GM21515 (cell line): ENCODE measurements at regions not wholly inside any gene's neighbourhood (a gene's known extent, or its start where the extent isn't known, plus 50 kb on each side); places are given as distances from the start of the nearest gene placed in this dataset.
"Not testable (repeated sequence)": the region's sequence is repeated elsewhere in the genome, so short reads cannot be mapped to it uniquely, and the experiment has no call there.

Experiments
- ATAC-seq: cut with Tn5 transposase; IDR thresholded peaks from one replicate; pipeline ENCODE4 v1.9.1; 2021; ENCODE audit not compliant: unreplicated experiment

DNA sequence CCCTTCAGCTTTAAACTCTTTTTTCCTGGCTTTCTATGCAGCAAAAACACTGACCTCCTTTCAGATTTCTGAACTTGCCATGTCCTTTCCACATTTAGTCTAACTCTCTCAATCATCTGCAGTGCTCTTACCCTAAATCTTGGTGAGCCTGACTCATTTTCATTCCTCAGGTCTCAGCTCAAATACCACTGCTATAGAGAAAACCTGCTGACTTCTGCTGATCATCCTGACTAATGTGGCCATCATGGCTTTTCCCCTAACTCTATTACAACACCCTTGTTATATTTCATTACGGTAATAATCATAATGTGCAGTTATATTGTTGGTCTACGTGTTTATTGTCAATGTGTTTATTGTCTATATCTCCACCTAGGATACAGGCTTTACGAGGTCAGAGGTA lies 207.3 kb upstream of the OR4E1 start:
- no peak for ATAC-seq

GRCh38 chr14:21875791-21876190 lies 202.2 kb upstream of the OR4E1 start:
- ATAC-seq: no peak

DNA sequence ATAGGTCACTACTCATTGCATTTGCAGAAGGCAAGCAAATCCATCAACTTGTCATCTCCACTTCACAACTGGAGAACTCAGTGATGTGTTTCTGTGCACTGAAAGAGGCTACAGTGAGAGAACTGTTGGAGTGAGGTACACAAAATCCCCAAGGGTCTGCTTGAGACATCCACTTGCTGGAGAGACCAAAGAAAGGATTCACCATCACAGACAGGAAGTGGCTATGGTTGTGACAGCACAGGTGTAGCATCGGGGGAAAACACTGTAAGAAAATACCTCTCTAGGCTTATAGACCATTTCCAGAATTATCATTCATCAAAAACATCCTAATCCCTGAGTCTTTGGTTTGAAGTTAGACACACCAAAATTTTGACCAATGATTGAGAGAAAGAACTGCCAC lies 201.3 kb upstream of the OR4E1 start:
- ATAC-seq: no peak

DNA sequence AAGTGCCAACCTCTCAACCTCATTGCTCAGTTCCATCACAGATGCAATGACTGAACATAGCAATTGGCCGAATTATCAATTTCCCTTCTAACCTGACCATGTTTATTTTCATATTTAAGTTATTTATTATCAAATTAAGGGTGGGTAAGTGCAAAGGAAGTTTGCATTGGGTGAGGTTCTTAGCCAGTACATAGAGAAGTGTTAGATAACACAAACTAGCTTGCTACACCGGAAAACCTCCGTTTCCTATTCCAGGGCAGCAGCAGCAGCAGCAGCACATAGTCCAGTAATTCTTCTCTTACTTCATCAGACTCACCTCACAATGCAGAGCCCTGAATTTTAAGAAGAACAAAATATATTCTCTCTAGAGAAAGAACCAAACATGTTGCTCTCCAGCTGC lies 200.5 kb upstream of the OR4E1 start:
- no peak for ATAC-seq

DNA sequence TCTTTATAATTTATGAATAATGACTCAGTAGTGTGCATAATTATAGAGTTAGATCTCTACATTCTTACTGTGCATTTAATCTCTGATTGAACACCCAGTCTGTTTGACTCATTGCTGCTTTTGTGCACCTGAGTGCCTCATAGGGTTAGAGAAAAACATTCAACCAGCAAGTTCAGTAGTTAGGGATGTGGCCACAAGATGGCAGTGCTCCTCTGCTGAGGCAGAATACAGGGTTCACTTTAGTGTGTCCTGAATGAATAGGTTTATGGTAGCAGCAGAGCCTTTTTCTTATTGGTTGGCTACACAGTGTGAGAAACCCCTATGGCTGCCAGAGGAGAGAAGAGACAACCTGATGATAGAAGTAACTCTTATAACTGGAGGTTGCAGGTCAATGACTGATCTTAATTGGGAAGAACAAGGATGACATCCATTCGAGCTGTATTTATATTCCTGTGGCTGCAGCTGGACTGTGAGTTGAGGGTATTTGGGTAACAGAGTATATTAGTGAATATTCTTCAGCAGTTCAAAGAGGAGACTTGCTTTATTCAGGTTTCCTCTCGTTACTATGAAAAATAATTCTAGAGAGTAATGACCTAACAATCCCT lies 194.9 kb upstream of the OR4E1 start:
- no peak for ATAC-seq

DNA sequence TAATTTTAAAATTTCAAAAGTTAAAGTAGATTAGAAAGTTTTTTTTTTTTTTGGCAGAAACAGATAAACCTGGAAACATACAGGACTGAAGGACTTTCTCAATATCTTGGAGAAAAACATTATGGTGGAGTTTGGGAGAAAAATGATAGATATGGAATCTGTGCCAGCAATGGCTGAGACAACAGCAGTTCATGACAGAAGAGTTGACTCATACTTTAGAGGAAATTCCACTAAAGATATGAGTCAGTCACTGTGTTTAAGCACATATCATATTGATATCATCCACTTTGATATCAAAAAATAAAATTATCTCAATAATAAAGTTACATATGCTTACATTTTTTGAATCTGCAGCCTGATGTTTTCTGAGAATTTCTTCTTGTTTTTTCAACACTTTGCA lies 193.9 kb upstream of the OR4E1 start:
- ATAC-seq: no peak

- no peak for ATAC-seq
Observed at GRCh38 chr14:21866479-21866878, 192.9 kb upstream of the OR4E1 start.

GRCh38 chr14:21863289-21863688 lies 189.7 kb upstream of the OR4E1 start:
- no peak for ATAC-seq

GRCh38 chr14:21861153-21861552 lies 187.5 kb upstream of the OR4E1 start:
- no peak for ATAC-seq

DNA sequence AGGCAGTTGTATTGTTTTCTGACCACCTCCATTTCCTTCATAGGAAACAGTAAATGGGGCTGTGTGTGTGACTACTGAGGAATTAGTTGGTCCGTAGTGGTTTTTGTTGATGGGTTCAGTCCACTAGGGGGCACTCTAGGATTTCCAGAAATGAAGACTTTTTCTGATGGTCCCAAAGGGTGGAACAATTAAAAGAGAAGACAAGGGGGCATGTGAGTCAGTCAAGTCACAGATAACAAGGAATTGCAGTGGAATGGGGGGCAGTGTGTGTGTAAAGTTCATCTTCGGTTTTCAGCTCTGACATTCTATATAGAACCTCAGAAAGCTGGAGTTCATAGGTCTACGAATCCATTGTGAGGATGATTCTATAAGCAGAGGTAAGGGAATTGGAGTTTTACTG lies 186.6 kb upstream of the OR4E1 start:
- no peak for ATAC-seq

GRCh38 chr14:21852775-21853174 lies 179.2 kb upstream of the OR4E1 start:
- ATAC-seq: no peak

GRCh38 chr14:21852061-21852664 lies 178.5 kb upstream of the OR4E1 start:
- peak; percentile 74 for ATAC-seq

- ATAC-seq: not testable (repeated sequence)
Observed at GRCh38 chr14:21846902-21847301, 173.3 kb upstream of the OR4E1 start.

DNA sequence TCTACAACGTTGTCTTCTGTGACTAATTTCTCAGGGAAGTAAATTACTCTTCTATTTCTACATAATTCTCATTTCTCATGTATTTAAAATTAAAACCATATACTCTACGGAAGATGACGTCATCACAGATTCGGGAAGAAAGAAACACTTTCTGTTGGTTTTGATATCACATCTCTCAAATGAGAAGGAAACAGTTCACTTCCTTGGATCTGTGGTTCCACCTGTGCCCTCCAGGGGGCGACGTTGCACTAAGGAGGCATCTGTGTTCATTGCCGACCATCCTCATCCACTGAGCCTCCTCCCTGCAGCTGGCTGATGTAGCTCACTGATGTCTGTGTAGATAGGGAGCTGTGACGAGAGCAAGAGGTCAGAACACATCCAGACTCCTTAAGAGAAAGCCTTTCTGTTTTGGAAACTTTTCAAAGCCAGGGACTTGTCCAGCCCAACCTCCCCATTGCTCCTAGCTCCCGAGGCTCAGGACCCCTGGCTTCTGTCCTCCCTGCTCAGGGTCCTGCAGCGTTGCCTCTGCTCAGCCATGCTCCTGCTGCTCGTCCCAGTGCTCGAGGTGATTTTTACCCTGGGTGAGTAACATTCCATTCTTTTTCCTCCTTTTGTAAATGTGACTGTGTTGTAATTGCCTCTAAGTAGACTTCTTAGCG lies 172.7 kb upstream of the OR4E1 start:
- ATAC-seq: no peak

DNA sequence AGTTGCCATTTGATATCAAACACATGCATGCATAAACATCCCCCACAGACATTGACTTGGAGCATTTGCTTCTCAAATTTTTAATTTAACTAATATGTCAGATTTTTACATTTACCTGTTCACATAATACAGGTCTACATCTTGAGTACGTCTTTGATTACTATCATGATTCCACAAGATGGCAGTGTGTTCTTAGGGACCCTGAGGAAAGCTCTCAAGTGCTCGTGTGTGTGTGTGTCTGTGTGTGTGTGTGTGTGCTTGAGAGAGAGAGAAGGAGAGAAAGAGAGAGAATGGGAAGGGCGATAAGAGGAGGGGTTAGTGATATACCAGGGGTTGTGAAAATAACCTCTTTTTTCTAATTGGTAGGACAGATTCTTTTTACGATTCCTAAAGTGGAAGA lies 167.1 kb upstream of the OR4E1 start:
- ATAC-seq: no peak

DNA sequence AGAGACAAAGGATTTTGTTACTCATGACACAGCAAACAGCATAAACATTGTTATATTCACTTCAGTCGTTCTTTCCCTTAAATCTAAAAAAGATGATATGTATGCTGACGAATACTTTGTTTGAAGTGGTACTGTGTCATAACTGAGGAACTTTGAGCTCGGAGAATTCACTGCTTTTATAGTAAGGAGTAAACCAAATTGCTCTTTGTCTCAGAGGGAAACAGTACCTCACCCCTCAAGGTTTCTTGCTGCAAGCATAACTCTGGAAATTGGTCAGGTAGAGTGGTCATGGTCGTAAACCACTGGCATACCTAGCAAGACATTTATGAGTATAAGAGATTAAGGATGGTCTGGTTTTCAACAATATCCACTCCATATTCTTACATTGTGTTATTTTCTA lies 160.2 kb upstream of the OR4E1 start:
- no peak for ATAC-seq

GRCh38 chr14:21825845-21826244 lies 152.2 kb upstream of the OR4E1 start:
- no peak for ATAC-seq

GRCh38 chr14:21825149-21825743 lies 151.6 kb upstream of the OR4E1 start:
- no peak for ATAC-seq

GRCh38 chr14:21822109-21822508 lies 148.5 kb upstream of the OR4E1 start:
- ATAC-seq: no peak

- ATAC-seq: no peak
Observed at GRCh38 chr14:21820631-21821030, 147.0 kb upstream of the OR4E1 start.

- ATAC-seq: not testable (repeated sequence)
Observed at GRCh38 chr14:21819891-21820290, 146.3 kb upstream of the OR4E1 start.

- ATAC-seq: not testable (repeated sequence)
Observed at GRCh38 chr14:21817010-21817409, 143.4 kb upstream of the OR4E1 start.
